ENCODE measurements at regions not wholly inside any gene's neighbourhood (a gene's known extent, or its start where the extent isn't known, plus 50 kb on each side); places are given as distances from the start of the nearest gene placed in this dataset.

DNA sequence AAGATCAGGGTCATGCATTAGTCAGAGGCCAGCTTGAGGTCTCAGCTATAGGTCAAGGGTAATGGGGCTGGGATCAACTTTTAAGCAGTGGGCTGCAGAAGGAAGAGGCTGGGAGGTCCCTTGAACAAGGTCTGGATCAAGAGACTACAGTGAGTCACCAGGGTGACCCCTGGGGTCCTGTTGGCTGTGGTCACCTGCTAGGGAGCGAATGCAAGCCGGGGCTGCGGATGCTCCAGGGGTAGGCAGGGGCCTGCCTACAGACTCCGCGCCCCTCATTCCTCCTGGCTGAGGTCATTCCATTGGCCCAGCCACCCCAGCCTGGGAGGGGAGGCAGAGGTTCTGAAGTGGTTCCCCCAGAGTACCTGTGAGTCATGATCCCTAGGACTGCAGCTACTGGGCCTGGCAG is 110.4 kb downstream of the CYP26B1 start:
- no peak overlapping the region for H2BK15ac ChIP-seq (ENCODE audit: low read length)
- H3K79me1 ChIP-seq (ENCODE audit: low read depth, low read length): no peaks in the 10 kb centered on the region
- 85% methylated on average over 4 of the region's 5 CpGs; no CpG with 5 or more reads in 1 of the 2 experiments for WGBS, 2 experiments (ENCODE audit: extremely low coverage in 1 of 2, insufficient coverage in 1 of 2, insufficient read length in 1 of 2, insufficient replicate concordance in 2 of 2, low coverage in 1 of 2, low lambda C conversion rate in 2 of 2, missing lambda C conversion rate in 1 of 2)
- no peak overlapping the region for H3K27ac ChIP-seq (ENCODE audit: low read depth, low read length)
- no peak overlapping the region for H2BK5ac ChIP-seq (ENCODE audit: low read depth, low read length)
- no peak overlapping the region for H3K56ac ChIP-seq (replicated peaks; ENCODE audit: insufficient read length, low read depth, low read length)
- no peak overlapping the region for H2BK12ac ChIP-seq (ENCODE audit: low read depth, low read length)
- H2BK20ac ChIP-seq (ENCODE audit: low read length): no peak overlapping the region
- H3K36me3 ChIP-seq (ENCODE audit: control insufficient read depth in 2 of 4, insufficient read depth in 4 of 4, low read length in 3 of 4): no peaks in the 10 kb centered on the region
- TF ChIP-seq CREB1 (IDR thresholded peaks at IDR 0.05) (no peak), SIN3A (conservative IDR thresholded peaks at IDR 0.05 in 1 of 2, IDR thresholded peaks at IDR 0.05 in 1 of 2; ENCODE audit: low read depth in 1 of 2, low read length in 2 of 2) (no peak)
- H2AFZ ChIP-seq (ENCODE audit: low read length): no peak overlapping the region
- no peak overlapping the region for H2AK5ac ChIP-seq (ENCODE audit: low read depth, low read length)
- no peaks in the 10 kb centered on the region for H3K79me2 ChIP-seq (ENCODE audit: control insufficient read depth in 1 of 2, insufficient read depth in 2 of 2, low read length in 2 of 2)
- no peak overlapping the region for H4K8ac ChIP-seq (ENCODE audit: extremely low read depth, insufficient read depth, low read length)
- H3K27me3 ChIP-seq (replicated peaks in 1 of 4; ENCODE audit: control insufficient read depth in 3 of 4, extremely low read depth in 1 of 4, insufficient read depth in 3 of 4, low read length in 3 of 4): no peaks in the 10 kb centered on the region
- H3K4me1 ChIP-seq (replicated peaks in 1 of 4; ENCODE audit: control insufficient read depth in 3 of 4, insufficient read depth in 4 of 4, low read length in 3 of 4): no peaks in the 10 kb centered on the region; a peak in 1 of 7 replicates
- no peak overlapping the region for H3K23ac ChIP-seq (ENCODE audit: insufficient read length)
- no peaks in the 10 kb centered on the region for H4K20me1 ChIP-seq (replicated peaks in 1 of 2; ENCODE audit: control insufficient read depth in 1 of 2, insufficient read depth in 2 of 2, low read length in 2 of 2)
- no peak overlapping the region for H4K91ac ChIP-seq (replicated peaks; ENCODE audit: insufficient read length, low read length)
- H2BK120ac ChIP-seq (replicated peaks; ENCODE audit: low read depth, low read length): no peak overlapping the region
- H4K5ac ChIP-seq (ENCODE audit: insufficient read length, low read depth, low read length): no peak overlapping the region
- H3K4ac ChIP-seq (replicated peaks; ENCODE audit: insufficient read length, low read depth, low read length): no peak overlapping the region
- no peak overlapping the region for H3K18ac ChIP-seq (ENCODE audit: extremely low read depth, low read length)
- DNase-seq (ENCODE audit: low read depth in 1 of 2, low spot score in 2 of 2) (peak in 1 of 2 experiments; percentile 36), FAIRE-seq (no peak)
- H3K4me3 ChIP-seq (ENCODE audit: extremely low read depth in 1 of 4, insufficient read depth in 2 of 4, low read depth in 3 of 4, low read length in 4 of 4): no peak overlapping the region
- CTCF ChIA-PET (ENCODE audit: partially characterized antibody): interaction anchor here (1.0 to 1.6 kb wide), 2 partner anchors 14 to 42 kb away, joined by 3 read pairs; no protein-coding TSS in a partner anchor
- no peak overlapping the region for H3K9ac ChIP-seq (replicated peaks in 1 of 4; ENCODE audit: extremely low read depth in 1 of 4, low read depth in 3 of 4, low read length in 3 of 4)
- no peaks in the 10 kb centered on the region; the same call in 1 of the 2 replicates for H3K23me2 ChIP-seq (ENCODE audit: low read depth, low read length)
- no peaks in the 10 kb centered on the region for H3K9me3 ChIP-seq (ENCODE audit: insufficient read depth in 2 of 2, low read depth in 1 of 2, low read length in 1 of 2)
- H3K14ac ChIP-seq (ENCODE audit: insufficient read length): no peak overlapping the region
- no peak overlapping the region for H3K4me2 ChIP-seq (ENCODE audit: insufficient read depth in 1 of 2, low read depth in 2 of 2, low read length in 2 of 2)
- POLR2A ChIA-PET (ENCODE audit: partially characterized antibody): no interaction called here
